ENCODE measurements at regions not wholly inside any gene's neighbourhood (a gene's known extent, or its start where the extent isn't known, plus 50 kb on each side); places are given as distances from the start of the nearest gene placed in this dataset.

- no peak overlapping the region for H3K27ac ChIP-seq
- no peak for TF ChIP-seq ZFX (IDR thresholded peaks at IDR 0.05)
Measured at GRCh38 chr4:142961866-142962265, 115.8 kb upstream of the INPP4B start.

DNA sequence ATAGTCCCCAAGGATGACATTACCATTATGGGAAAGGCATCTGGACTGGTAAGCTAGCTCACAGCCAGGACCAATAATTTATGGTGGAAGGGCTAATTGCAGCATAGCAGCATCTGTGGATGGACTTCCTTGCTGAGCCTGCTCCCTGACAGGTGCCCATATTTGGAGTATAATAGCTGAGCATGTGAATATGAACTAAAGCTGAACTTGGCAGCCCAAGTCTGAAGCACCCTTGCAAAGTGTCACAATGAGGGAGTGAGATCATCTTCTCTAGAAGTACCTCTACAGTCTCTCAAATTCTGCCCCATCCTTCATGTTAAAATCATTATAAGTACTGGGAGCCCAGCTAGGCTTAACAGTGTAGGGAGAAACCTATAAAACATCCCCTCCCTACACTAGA is 128.2 kb upstream of the INPP4B start:
- TF ChIP-seq CTCF (conservative IDR thresholded peaks at IDR 0.05) (no peak), ZFX (IDR thresholded peaks at IDR 0.05) (no peak)
- H3K27ac ChIP-seq, result no peak overlapping the region

DNA sequence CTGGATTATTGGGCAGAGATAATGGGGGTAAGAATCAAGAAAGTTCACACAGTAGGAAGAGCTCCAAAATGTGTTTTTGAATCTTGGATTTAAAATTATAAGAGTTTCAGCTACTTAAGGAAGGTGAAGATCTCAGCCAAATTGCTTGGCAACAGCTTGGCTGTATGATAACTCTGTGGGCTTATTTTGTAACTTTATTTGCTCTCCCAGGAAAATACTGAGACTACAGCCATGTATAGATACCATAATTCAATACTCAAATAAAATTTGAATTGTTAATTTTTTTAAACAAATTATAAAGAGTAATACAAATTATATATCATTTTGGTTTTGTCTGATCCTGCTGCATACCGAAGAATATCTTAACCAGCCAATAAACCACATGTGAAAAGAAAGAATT is 129.5 kb upstream of the INPP4B start:
- TF ChIP-seq CTCF (conservative IDR thresholded peaks at IDR 0.05) (no peak), ZFX (IDR thresholded peaks at IDR 0.05) (no peak)
- H3K27ac ChIP-seq, result no peak overlapping the region

GRCh38 chr4:142976482-142976881 is 130.4 kb upstream of the INPP4B start:
- TF ChIP-seq CTCF (conservative IDR thresholded peaks at IDR 0.05), result no peak
- no peak for TF ChIP-seq ZFX (IDR thresholded peaks at IDR 0.05)
- H3K27ac ChIP-seq, result no peak overlapping the region

DNA sequence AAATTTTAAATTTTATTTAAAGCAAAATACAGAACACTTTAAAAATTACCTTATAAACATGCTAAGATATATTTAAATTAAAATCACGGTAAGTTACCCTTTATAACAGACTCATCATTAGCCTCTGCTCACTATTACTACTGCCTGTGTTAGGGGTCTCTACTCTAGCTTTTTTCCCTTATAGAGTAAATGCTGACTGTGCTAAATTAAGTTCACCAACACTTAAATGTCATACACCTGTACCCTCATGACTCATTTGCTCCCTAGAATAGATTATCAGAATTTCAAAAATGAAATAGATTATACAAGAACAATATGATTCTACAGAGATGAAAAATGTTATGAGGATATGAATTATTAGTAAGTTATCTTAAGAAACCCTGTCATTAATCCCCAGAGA is 131.1 kb upstream of the INPP4B start:
- TF ChIP-seq ZFX (IDR thresholded peaks at IDR 0.05) (no peak), CTCF (conservative IDR thresholded peaks at IDR 0.05) (no peak)
- H3K27ac ChIP-seq, result no peak overlapping the region

DNA sequence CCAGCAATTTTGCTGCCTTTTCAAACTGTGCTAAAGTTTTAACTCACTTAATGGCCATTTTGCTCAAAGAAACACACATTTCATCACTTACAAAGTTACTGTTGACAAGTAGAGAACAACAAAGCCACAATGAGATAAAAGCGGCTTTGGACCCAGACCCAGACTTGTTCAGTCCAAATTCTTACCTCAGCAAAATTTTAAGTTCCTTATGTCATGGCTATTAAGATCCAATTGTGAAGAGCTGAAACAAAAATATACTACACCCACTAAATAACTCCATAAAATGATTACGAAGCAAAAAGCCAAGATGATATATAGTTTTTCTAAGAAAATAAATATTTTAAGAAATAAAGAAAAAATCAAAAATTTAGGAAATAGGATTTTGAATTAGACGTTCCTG is 137.0 kb upstream of the INPP4B start:
- no peak overlapping the region for H3K27ac ChIP-seq
- TF ChIP-seq ZFX (IDR thresholded peaks at IDR 0.05) (no peak), CTCF (conservative IDR thresholded peaks at IDR 0.05) (no peak)

DNA sequence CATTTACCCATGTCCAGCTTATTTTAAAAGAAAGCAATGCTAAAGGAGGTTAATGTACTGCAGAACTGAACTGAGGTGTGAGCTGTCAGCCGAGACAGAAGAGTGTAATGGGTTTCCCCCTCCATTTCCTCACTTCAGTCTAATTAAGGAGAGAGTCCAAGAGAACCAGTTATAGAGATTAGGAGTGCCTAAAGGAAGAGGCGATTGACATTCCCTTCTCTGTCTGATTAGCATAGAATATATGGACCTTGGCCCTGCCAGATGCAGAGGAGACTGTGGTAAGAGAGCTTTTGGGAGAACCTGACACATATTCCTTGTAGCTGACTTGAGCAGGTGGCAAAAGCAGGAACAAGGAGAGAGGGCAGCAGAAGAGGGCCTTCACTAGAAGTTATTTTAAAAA is 137.5 kb upstream of the INPP4B start:
- TF ChIP-seq ZFX (IDR thresholded peaks at IDR 0.05) (no peak), CTCF (conservative IDR thresholded peaks at IDR 0.05) (no peak)
- no peak overlapping the region for H3K27ac ChIP-seq

DNA sequence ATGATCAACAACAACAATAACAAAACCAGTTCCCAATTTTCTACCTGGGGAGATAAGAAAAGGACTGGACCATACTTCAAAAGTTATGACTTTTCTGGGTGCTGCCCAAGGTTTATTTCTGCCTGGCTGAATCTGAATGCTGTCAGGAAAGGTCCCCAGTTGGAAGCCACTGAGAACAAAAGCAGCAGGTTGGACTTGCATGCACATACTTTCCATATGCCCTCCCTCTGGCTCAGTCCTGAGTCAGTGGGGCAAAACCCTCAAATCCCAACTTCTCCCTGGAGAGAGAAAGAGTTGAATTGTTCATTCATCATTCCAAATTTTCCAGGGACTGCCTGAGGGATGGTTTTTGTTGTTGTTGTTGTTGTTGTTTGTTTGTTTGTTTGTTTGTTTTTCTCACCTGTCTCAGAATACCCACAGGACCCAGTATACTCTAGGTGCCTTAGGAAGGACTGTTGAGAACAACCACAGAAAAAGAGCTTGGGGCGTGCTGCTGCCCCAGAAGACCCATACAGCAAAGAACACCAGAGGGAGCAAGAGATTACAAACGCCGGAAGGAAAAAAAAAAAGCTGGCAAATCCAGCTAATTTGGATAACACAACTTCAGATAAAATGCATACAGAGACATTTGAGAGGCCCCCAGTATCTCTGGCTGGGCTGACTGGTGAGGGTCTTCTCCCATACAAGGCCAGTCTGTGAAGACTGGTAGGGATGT is 138.9 kb upstream of the INPP4B start:
- H3K27ac ChIP-seq, result no peak overlapping the region
- TF ChIP-seq ZFX (IDR thresholded peaks at IDR 0.05) (no peak), CTCF (conservative IDR thresholded peaks at IDR 0.05) (peak; percentile 62)
